Right lobe of liver (tissue), 6 donors: ENCODE measurements at regions not wholly inside any gene's neighbourhood (a gene's known extent, or its start where the extent isn't known, plus 50 kb on each side); places are given as distances from the start of the nearest gene placed in this dataset.

ENCODE experiments used
- ATAC-seq, 4 donors: fragments of 200-7000 bp; cut with Tn5 transposase; one replicate each; pipeline ENCODE4 v1.9.1; 2020; ENCODE audit warnings: mild to moderate bottlenecking in 4 of 4, moderate library complexity in 4 of 4
- DNase-seq, 3 donors: peaks; one replicate each; pipeline ENCODE4 v3.0.0-alpha.2; 2020
- H3K27ac ChIP-seq, 3 donors: fragments of 200-600 bp; one replicate each; pipeline ENCODE4 v1.8.0; 2022
- H3K27me3 ChIP-seq, 2 donors: fragments of 200-600 bp; one replicate each; pipeline ENCODE4 v1.8.0; 2022
- H3K36me3 ChIP-seq, 4 donors: fragments of 200-600 bp; sonication (generic) in 1 of 4; one replicate each; pipeline versions ENCODE4 v1.5.1 to v1.8.0; 2017 to 2022; ENCODE audit warnings: control low read depth in 1 of 4
- H3K4me1 ChIP-seq, 4 donors: fragments of 200-600 bp; sonication (generic) in 1 of 4; one replicate each; pipeline versions ENCODE4 v1.5.1 to v1.8.0; 2017 to 2022; ENCODE audit warnings: control low read depth in 1 of 4
- H3K4me3 ChIP-seq, 3 donors: fragments of 200-600 bp; one replicate each; pipeline ENCODE4 v1.8.0; 2022
- H3K9me3 ChIP-seq, 4 donors: fragments of 200-600 bp; sonication (generic) in 1 of 4; one replicate each; pipeline versions ENCODE4 v1.5.1 to v1.8.0; 2017 to 2022; ENCODE audit warnings: control low read depth in 1 of 4
- CTCF ChIP-seq, 4 donors: fragments of 200-600 bp in 3 of 4; fragments of 450-650 bp in 1 of 4; IDR thresholded peaks; one replicate each; pipeline versions ENCODE4 v1.5.1 to v1.8.0; 2016 to 2022; ENCODE audit warnings: antibody characterized with exemption in 4 of 4, mild to moderate bottlenecking in 2 of 4
- POLR2A ChIP-seq: fragments of 450-650 bp; IDR thresholded peaks from one replicate; pipeline ENCODE4 v1.6.1; 2017; ENCODE audit warnings: antibody characterized with exemption, mild to moderate bottlenecking
- WGBS: methylation state at CpG from one replicate; pipeline ENCODE4 v1.1.6; 2018; ENCODE audit warnings: low coverage, low lambda C conversion rate; ENCODE audit not compliant: insufficient coverage; ENCODE audit errors: missing lambda C conversion rate; 5-methylcytosine and 5-hydroxymethylcytosine counted together
- intact Hi-C, 2 donors: fragments of 100-400 bp; cut with DNase I; formaldehyde crosslinking; loops; one replicate each; pipeline versions ENCODE4 v1.11.2 to v1.14.1; 2022
- donor health status: DM: no; HTN: yes; CAD: no.
- donor health status: DM: no; HTN: no; CAD: no.
- donor health status: DM: no; HTN: no; CAD: no.
- donor health status: DM: no; HTN: yes; CAD: no.
- donor health status: DM: no; HTN: yes; CAD: no.

- H3K36me3 ChIP-seq = no peaks in the 10 kb centered on the region
- no peak overlapping the region for H3K27ac ChIP-seq
- DNase-seq = no peak
- H3K27me3 ChIP-seq = no peaks in the 10 kb centered on the region
- H3K4me3 ChIP-seq = no peak overlapping the region
- H3K4me1 ChIP-seq = no peaks in the 10 kb centered on the region
- TF ChIP-seq POLR2A (no peak), CTCF (IDR thresholded peaks at IDR 0.05) (no peak)
- WGBS = 53% methylated on average over 2 of the region's 2 CpGs
- no peak for ATAC-seq
- no peaks in the 10 kb centered on the region for H3K9me3 ChIP-seq
- intact Hi-C loops = no loop called here
Measured at GRCh38 chr6:21905531-21905930, 312.0 kb downstream of the SOX4 start.

- Histone ChIP-seq H3K27ac (no peak overlapping the region), H3K4me3 (no peak overlapping the region), H3K4me1 (no peaks in the 10 kb centered on the region), H3K9me3 (no peaks in the 10 kb centered on the region), H3K36me3 (no peaks in the 10 kb centered on the region), H3K27me3 (no peaks in the 10 kb centered on the region)
- no peak for TF ChIP-seq POLR2A
- no peak for TF ChIP-seq CTCF (IDR thresholded peaks at IDR 0.05)
- intact Hi-C loops = no loop called here
- DNase-seq (no peak), ATAC-seq (no peak)
Measured at GRCh38 chr6:21906826-21907225, 313.3 kb downstream of the SOX4 start.

- Histone ChIP-seq H3K27me3 (no peaks in the 10 kb centered on the region), H3K4me3 (no peak overlapping the region), H3K9me3 (no peaks in the 10 kb centered on the region), H3K36me3 (no peaks in the 10 kb centered on the region), H3K27ac (no peak overlapping the region), H3K4me1 (no peaks in the 10 kb centered on the region)
- ATAC-seq = no peak
- intact Hi-C loops = no loop called here
- TF ChIP-seq CTCF (IDR thresholded peaks at IDR 0.05) = no peak
- no peak for TF ChIP-seq POLR2A
- no peak for DNase-seq
- WGBS = 77% methylated on average over 4 of the region's 4 CpGs
Measured at GRCh38 chr6:21907291-21907690, 313.7 kb downstream of the SOX4 start.

GRCh38 chr6:21908161-21908848, 314.8 kb downstream of the SOX4 start:
- DNase-seq = no peak
- Histone ChIP-seq H3K4me3 (no peak overlapping the region), H3K36me3 (no peaks in the 10 kb centered on the region), H3K4me1 (no peaks in the 10 kb centered on the region), H3K27ac (no peak overlapping the region), H3K27me3 (no peaks in the 10 kb centered on the region), H3K9me3 (no peaks in the 10 kb centered on the region)
- ATAC-seq = no peak
- 41% methylated on average over 5 of the region's 5 CpGs for WGBS
- intact Hi-C loops = no loop called here
- TF ChIP-seq CTCF (IDR thresholded peaks at IDR 0.05) (no peak), POLR2A (no peak)

GRCh38 chr6:21909321-21909720, 315.8 kb downstream of the SOX4 start:
- WGBS = 81% methylated on average over 4 of the region's 4 CpGs
- ATAC-seq (no peak), DNase-seq (no peak)
- H3K9me3 ChIP-seq = no peaks in the 10 kb centered on the region
- H3K27me3 ChIP-seq = no peaks in the 10 kb centered on the region
- intact Hi-C loops = no loop called here
- TF ChIP-seq CTCF (IDR thresholded peaks at IDR 0.05) = no peak
- no peak for TF ChIP-seq POLR2A
- H3K36me3 ChIP-seq = no peaks in the 10 kb centered on the region
- H3K4me1 ChIP-seq = no peaks in the 10 kb centered on the region
- H3K4me3 ChIP-seq = no peak overlapping the region
- H3K27ac ChIP-seq = no peak overlapping the region
